WTC11 (cell line): ENCODE measurements at regions not wholly inside any gene's neighbourhood (a gene's known extent, or its start where the extent isn't known, plus 50 kb on each side); places are given as distances from the start of the nearest gene placed in this dataset.

ENCODE experiments used
- ATAC-seq: fragments of 200-7000 bp; cut with Tn5 transposase; 2 replicates; pipeline ENCODE4 v1.10.0; 2021; ENCODE audit warnings: mild to moderate bottlenecking, moderate library complexity
- CTCF ChIA-PET: fragments of 300-600 bp; sonication (Branson Sonifier 250); formaldehyde crosslinking; loops from one replicate; lab custom pipeline; 2021; ENCODE audit warnings: antibody characterized with exemption; lab: Charles Lee
- POLR2A ChIA-PET: fragments of 350-600 bp; sonication (Branson Sonifier 250); formaldehyde crosslinking; loops from one replicate; lab custom pipeline; 2021; ENCODE audit warnings: antibody characterized with exemption; lab: Charles Lee
- DNase-seq: peaks from one replicate; pipeline ENCODE4 v3.0.0; 2021; ENCODE audit warnings: low spot score
- H3K27ac Mint-ChIP-seq: 2 replicates; pipeline ENCODE4 v1.8.0; 2021; ENCODE audit warnings: mixed read lengths
- H3K27me3 Mint-ChIP-seq: 2 replicates; pipeline ENCODE4 v1.8.0; 2021; ENCODE audit warnings: low read depth, mild to moderate bottlenecking, moderate library complexity, mixed read lengths
- H3K36me3 Mint-ChIP-seq: 2 replicates; pipeline ENCODE4 v1.8.0; 2021; ENCODE audit warnings: mixed read lengths
- H3K4me1 Mint-ChIP-seq: 2 replicates; pipeline ENCODE4 v1.8.0; 2022; ENCODE audit warnings: mixed read lengths
- H3K4me3 Mint-ChIP-seq: 2 replicates; pipeline ENCODE4 v1.8.0; 2021; ENCODE audit warnings: mild to moderate bottlenecking, moderate library complexity, mixed read lengths
- H3K9me3 Mint-ChIP-seq: 2 replicates; pipeline ENCODE4 v1.8.0; 2021; ENCODE audit warnings: mixed read lengths
- ATF1 ChIP-seq: sonication (generic); formaldehyde crosslinking; IDR thresholded peaks from 2 replicates; pipeline ENCODE4 v1.8.1; 2023; ENCODE audit warnings: mild to moderate bottlenecking, moderate library complexity, missing genetic modification reagents
- CBFB ChIP-seq: sonication (generic); formaldehyde crosslinking; IDR thresholded peaks from 2 replicates; pipeline ENCODE4 v1.8.1; 2022; ENCODE audit warnings: mild to moderate bottlenecking, low read depth, missing genetic modification reagents
- CREM ChIP-seq: sonication (generic); formaldehyde crosslinking; IDR thresholded peaks from 2 replicates; pipeline ENCODE4 v1.8.1; 2022; ENCODE audit warnings: mild to moderate bottlenecking, missing genetic modification reagents, moderate library complexity
- ELF4 ChIP-seq: sonication (generic); formaldehyde crosslinking; IDR thresholded peaks from 2 replicates; pipeline ENCODE4 v1.8.1; 2022; ENCODE audit warnings: low read depth, mild to moderate bottlenecking, moderate library complexity, missing genetic modification reagents
- FOXJ3 ChIP-seq: sonication (generic); formaldehyde crosslinking; IDR thresholded peaks from 2 replicates; pipeline ENCODE4 v1.9.0; 2021; ENCODE audit warnings: missing genetic modification reagents, mild to moderate bottlenecking, borderline replicate concordance
- JAZF1 ChIP-seq: fragments of 250-450 bp; sonication (Bioruptor Pico); IDR thresholded peaks from 2 replicates; pipeline ENCODE4 v1.9.0; 2021; ENCODE audit warnings: moderate library complexity, mild to moderate bottlenecking, inconsistent platforms
- KAT7 ChIP-seq: sonication (generic); formaldehyde crosslinking; IDR thresholded peaks from 2 replicates; pipeline ENCODE4 v1.8.1; 2023; ENCODE audit warnings: missing genetic modification reagents, mild to moderate bottlenecking, borderline replicate concordance
- NR2C2 ChIP-seq: sonication (generic); formaldehyde crosslinking; IDR thresholded peaks from 2 replicates; pipeline ENCODE4 v1.8.0; 2022; ENCODE audit warnings: mild to moderate bottlenecking, missing genetic modification reagents
- OVOL2 ChIP-seq: fragments of 250-450 bp; sonication (Bioruptor Pico); IDR thresholded peaks from 2 replicates; pipeline ENCODE4 v1.9.0; 2021; ENCODE audit warnings: mild to moderate bottlenecking, borderline replicate concordance
- ZNF121 ChIP-seq: sonication (generic); formaldehyde crosslinking; IDR thresholded peaks from 2 replicates; pipeline ENCODE4 v1.8.0; 2023; ENCODE audit warnings: missing genetic modification reagents
- ZNF263 ChIP-seq: sonication (generic); formaldehyde crosslinking; IDR thresholded peaks from 2 replicates; pipeline ENCODE4 v1.8.1; 2022; ENCODE audit warnings: low read depth, mild to moderate bottlenecking, moderate library complexity, missing genetic modification reagents
- ZNF423 ChIP-seq: fragments of 250-450 bp; sonication (Bioruptor Pico); IDR thresholded peaks from 2 replicates; pipeline ENCODE4 v2.1.2; 2022; ENCODE audit warnings: mild to moderate bottlenecking, moderate library complexity
- TF ChIP-seq, protein P1 (sequence below): fragments of 250-450 bp; sonication (Bioruptor Pico); conservative IDR thresholded peaks from 2 replicates; pipeline ENCODE4 v1.9.0; 2021; ENCODE audit warnings: mild to moderate bottlenecking
- TF ChIP-seq, protein P2 (sequence below): sonication (generic); formaldehyde crosslinking; IDR thresholded peaks from 2 replicates; pipeline ENCODE4 v1.8.1; 2023; ENCODE audit warnings: mild to moderate bottlenecking, missing genetic modification reagents
- TF ChIP-seq, protein P3 (sequence below): fragments of 250-450 bp; sonication (Bioruptor Pico); IDR thresholded peaks from 2 replicates; pipeline ENCODE4 v1.8.0; 2021; ENCODE audit warnings: mild to moderate bottlenecking
- TF ChIP-seq, protein P4 (sequence below): fragments of 250-450 bp; sonication (Bioruptor Pico); IDR thresholded peaks from 2 replicates; pipeline ENCODE4 v1.9.0; 2021; ENCODE audit warnings: mild to moderate bottlenecking
- TF ChIP-seq, protein P5 (sequence below): sonication (generic); formaldehyde crosslinking; IDR thresholded peaks from 2 replicates; pipeline ENCODE4 v1.8.1; 2022; ENCODE audit warnings: low read depth, missing genetic modification reagents, borderline replicate concordance
- TF ChIP-seq, protein P6 (sequence below): sonication (generic); formaldehyde crosslinking; IDR thresholded peaks from 2 replicates; pipeline ENCODE4 v1.8.0; 2022; ENCODE audit warnings: mild to moderate bottlenecking, missing genetic modification reagents

DNA sequence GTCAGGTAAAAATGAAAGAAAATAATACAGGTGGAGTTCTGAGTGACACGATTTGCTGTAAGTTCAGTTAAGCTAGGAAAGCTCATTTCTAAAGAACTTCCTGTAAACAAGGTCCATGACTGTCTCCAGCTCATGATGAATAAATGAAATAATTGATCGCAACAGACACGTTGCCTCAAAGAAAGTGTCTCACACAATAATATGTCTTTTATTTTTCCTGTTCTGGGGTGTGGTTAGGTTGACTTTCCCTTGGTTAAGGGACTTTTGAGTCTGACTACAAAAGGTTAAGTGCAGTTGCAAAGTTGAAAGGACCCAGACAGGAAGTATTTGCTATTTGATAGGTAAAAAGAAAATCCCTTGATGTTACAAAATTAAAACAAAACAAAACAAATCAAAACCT, 304.2 kb upstream of the PRDM1 start:
- peaks cover 8% of the 10 kb centered on the region for H3K9me3 Mint-ChIP-seq
- POLR2A ChIA-PET = no interaction called here
- no peak overlapping the region for H3K27ac Mint-ChIP-seq
- peaks cover 10% of the 10 kb centered on the region for H3K4me1 Mint-ChIP-seq
- TF ChIP-seq JAZF1 (CRISPR knock-in tag) (no peak), ZNF121 (CRISPR knock-in tag) (no peak), FOXJ3 (no peak), CREM (CRISPR knock-in tag) (no peak)
- TF ChIP-seq, protein P1, sequence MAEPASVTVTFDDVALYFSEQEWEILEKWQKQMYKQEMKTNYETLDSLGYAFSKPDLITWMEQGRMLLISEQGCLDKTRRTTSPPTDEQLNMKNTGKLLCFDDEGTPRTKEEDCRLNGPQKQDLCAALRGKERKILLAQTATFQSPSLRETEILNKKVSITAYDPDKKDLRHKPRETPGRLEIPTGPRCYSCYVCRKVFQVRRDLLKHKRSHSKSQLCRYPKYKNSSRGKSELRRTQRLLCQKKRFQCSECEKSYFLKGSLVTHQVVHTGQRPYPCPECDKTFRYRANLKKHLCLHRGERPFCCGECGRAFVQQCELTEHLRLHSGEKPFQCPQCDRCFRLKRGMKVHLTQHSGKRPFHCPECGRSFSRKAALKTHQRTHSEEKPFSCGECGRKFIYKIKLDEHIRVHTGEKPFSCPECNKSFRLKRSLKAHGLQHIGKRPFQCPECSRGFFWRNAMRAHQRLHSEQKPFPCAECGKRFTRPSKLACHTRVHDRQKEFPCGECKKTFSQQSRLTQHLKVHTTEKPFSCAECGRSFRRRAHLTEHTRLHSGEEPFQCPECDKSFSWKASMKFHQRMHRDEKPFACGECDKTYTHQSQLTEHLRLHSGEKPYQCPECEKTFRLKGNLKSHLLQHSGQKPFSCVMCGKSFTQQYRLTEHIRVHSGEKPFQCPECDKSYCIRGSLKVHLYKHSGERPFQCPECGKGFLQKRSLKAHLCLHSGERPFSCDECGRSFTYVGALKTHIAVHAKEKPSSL (CRISPR knock-in tag) = no peak
- TF ChIP-seq, protein P2, sequence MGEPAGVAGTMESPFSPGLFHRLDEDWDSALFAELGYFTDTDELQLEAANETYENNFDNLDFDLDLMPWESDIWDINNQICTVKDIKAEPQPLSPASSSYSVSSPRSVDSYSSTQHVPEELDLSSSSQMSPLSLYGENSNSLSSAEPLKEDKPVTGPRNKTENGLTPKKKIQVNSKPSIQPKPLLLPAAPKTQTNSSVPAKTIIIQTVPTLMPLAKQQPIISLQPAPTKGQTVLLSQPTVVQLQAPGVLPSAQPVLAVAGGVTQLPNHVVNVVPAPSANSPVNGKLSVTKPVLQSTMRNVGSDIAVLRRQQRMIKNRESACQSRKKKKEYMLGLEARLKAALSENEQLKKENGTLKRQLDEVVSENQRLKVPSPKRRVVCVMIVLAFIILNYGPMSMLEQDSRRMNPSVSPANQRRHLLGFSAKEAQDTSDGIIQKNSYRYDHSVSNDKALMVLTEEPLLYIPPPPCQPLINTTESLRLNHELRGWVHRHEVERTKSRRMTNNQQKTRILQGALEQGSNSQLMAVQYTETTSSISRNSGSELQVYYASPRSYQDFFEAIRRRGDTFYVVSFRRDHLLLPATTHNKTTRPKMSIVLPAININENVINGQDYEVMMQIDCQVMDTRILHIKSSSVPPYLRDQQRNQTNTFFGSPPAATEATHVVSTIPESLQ (CRISPR knock-in tag) = no peak
- H3K27me3 Mint-ChIP-seq = no peaks in the 10 kb centered on the region
- no peaks in the 10 kb centered on the region for H3K36me3 Mint-ChIP-seq
- H3K4me3 Mint-ChIP-seq = no peak overlapping the region
- CTCF ChIA-PET = no interaction called here
- ATAC-seq (no peak), DNase-seq (no peak)

DNA sequence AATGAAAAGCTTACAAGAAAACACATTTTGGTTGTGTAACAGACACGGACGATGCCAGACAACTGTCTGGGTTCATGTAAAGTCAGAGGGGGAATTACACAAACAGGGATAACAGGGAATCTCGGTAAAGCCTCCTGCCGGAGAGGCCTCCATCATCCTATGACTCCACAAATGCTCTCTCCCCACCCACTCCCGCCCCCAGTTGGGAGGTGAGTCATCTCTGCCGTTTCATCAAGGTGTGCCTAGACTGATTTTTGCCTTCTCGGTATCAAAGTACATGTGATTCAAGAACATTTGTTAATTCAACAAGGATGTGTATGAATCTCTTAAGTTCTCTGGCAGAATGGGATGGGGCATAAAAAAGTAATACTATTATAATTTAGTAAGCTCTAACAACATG, 304.9 kb upstream of the PRDM1 start:
- Mint-ChIP-seq H3K4me3 (no peak overlapping the region), H3K27ac (no peak overlapping the region), H3K27me3 (no peaks in the 10 kb centered on the region), H3K36me3 (no peaks in the 10 kb centered on the region), H3K4me1 (peaks cover 4% of the 10 kb centered on the region), H3K9me3 (peaks cover 8% of the 10 kb centered on the region)
- ATAC-seq = no peak
- ChIA-PET CTCF (no interaction called here), POLR2A (no interaction called here)
- TF ChIP-seq OVOL2 (CRISPR knock-in tag) = no peak
- TF ChIP-seq, protein P3, sequence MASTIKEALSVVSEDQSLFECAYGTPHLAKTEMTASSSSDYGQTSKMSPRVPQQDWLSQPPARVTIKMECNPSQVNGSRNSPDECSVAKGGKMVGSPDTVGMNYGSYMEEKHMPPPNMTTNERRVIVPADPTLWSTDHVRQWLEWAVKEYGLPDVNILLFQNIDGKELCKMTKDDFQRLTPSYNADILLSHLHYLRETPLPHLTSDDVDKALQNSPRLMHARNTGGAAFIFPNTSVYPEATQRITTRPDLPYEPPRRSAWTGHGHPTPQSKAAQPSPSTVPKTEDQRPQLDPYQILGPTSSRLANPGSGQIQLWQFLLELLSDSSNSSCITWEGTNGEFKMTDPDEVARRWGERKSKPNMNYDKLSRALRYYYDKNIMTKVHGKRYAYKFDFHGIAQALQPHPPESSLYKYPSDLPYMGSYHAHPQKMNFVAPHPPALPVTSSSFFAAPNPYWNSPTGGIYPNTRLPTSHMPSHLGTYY (CRISPR knock-in tag) = no peak
- TF ChIP-seq KAT7 (CRISPR knock-in tag) = no peak
- no peak for TF ChIP-seq ZNF423
- no peak for TF ChIP-seq ELF4
- no peak for TF ChIP-seq CBFB (CRISPR knock-in tag)
- TF ChIP-seq, protein P4, sequence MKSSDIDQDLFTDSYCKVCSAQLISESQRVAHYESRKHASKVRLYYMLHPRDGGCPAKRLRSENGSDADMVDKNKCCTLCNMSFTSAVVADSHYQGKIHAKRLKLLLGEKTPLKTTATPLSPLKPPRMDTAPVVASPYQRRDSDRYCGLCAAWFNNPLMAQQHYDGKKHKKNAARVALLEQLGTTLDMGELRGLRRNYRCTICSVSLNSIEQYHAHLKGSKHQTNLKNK (CRISPR knock-in tag) = no peak
- no peak for TF ChIP-seq ATF1 (CRISPR knock-in tag)
- DNase-seq = no peak

DNA sequence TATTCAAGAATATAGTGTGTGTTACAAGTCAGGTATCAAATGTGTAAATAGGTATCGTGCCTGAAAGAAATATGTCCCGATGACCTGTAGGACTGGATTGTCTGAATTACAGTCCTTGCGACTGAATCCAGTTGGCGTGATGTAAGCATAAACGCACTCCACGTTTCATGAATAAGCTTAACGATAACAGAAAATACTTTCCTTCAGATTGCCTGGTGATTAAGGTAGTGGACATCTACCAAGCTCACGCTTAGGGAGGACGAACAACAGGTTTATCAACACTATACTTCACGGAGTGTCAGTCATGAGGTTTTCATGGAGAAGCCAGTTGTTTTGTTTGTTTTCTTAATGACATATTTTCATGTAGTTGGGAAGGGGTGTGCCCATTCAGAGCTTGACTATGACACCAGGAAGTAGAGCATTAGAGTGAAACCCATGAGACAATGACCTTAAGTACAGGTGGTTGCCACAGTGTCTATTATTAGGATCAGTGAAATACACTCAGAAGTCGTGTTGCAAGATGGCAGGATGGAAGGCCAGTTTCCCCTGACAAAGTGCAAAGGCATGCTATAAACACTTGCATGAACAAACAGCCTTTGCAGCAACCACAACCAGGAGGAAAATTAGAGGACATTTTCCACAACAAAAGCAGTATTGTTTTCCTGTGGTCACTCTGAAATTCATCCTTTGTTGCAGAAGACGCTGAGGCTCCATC, 305.8 kb upstream of the PRDM1 start:
- Mint-ChIP-seq H3K27ac (0 out of 2 replicates have a peak overlapping the region, but pooled peaks have one; percentile 5), H3K27me3 (no peaks in the 10 kb centered on the region), H3K4me3 (no peak overlapping the region), H3K4me1 (peaks cover 4% of the 10 kb centered on the region), H3K36me3 (peaks cover 6% of the 10 kb centered on the region), H3K9me3 (peaks cover 15% of the 10 kb centered on the region)
- ATAC-seq (no peak), DNase-seq (no peak)
- ChIA-PET POLR2A (no interaction called here), CTCF (no interaction called here)
- no peak for TF ChIP-seq ZNF263 (CRISPR knock-in tag)
- TF ChIP-seq, protein P5, sequence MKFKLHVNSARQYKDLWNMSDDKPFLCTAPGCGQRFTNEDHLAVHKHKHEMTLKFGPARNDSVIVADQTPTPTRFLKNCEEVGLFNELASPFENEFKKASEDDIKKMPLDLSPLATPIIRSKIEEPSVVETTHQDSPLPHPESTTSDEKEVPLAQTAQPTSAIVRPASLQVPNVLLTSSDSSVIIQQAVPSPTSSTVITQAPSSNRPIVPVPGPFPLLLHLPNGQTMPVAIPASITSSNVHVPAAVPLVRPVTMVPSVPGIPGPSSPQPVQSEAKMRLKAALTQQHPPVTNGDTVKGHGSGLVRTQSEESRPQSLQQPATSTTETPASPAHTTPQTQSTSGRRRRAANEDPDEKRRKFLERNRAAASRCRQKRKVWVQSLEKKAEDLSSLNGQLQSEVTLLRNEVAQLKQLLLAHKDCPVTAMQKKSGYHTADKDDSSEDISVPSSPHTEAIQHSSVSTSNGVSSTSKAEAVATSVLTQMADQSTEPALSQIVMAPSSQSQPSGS (CRISPR knock-in tag) = no peak
- TF ChIP-seq ZNF121 (CRISPR knock-in tag) = no peak
- no peak for TF ChIP-seq NR2C2
- TF ChIP-seq, protein P6, sequence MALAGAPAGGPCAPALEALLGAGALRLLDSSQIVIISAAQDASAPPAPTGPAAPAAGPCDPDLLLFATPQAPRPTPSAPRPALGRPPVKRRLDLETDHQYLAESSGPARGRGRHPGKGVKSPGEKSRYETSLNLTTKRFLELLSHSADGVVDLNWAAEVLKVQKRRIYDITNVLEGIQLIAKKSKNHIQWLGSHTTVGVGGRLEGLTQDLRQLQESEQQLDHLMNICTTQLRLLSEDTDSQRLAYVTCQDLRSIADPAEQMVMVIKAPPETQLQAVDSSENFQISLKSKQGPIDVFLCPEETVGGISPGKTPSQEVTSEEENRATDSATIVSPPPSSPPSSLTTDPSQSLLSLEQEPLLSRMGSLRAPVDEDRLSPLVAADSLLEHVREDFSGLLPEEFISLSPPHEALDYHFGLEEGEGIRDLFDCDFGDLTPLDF (CRISPR knock-in tag) = no peak
